Astrocyte of the cerebellum (primary cell): ENCODE measurements at regions not wholly inside any gene's neighbourhood (a gene's known extent, or its start where the extent isn't known, plus 50 kb on each side); places are given as distances from the start of the nearest gene placed in this dataset.

Source experiments
- DNase-seq: peaks from one replicate; pipeline ENCODE4 v3.0.0-alpha.2; 2011; ENCODE audit warnings: low read depth
- H3K4me3 ChIP-seq: 2 replicates; pipeline ENCODE4 v1.5.1; 2011; ENCODE audit warnings: mild to moderate bottlenecking, low read depth, low read length, moderate library complexity
- in situ Hi-C: cut with HindIII; loops from 2 replicates; pipeline ENCODE4 v1.10.0; 2017; ENCODE audit warnings: low sequenced_read_pairs
- TF ChIP-seq, protein P1 (sequence below): IDR thresholded peaks from 2 replicates; pipeline ENCODE4 v1.5.1; 2012; ENCODE audit warnings: low read length, low read depth, moderate library complexity, mild to moderate bottlenecking; ENCODE audit errors: missing control alignments

- no peak overlapping the region for H3K4me3 ChIP-seq
- no peak for DNase-seq
- TF ChIP-seq, protein P1, sequence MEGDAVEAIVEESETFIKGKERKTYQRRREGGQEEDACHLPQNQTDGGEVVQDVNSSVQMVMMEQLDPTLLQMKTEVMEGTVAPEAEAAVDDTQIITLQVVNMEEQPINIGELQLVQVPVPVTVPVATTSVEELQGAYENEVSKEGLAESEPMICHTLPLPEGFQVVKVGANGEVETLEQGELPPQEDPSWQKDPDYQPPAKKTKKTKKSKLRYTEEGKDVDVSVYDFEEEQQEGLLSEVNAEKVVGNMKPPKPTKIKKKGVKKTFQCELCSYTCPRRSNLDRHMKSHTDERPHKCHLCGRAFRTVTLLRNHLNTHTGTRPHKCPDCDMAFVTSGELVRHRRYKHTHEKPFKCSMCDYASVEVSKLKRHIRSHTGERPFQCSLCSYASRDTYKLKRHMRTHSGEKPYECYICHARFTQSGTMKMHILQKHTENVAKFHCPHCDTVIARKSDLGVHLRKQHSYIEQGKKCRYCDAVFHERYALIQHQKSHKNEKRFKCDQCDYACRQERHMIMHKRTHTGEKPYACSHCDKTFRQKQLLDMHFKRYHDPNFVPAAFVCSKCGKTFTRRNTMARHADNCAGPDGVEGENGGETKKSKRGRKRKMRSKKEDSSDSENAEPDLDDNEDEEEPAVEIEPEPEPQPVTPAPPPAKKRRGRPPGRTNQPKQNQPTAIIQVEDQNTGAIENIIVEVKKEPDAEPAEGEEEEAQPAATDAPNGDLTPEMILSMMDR, result no peak
- in situ Hi-C loops, result no loop called here
Observed at GRCh38 chr11:105448703-105449079, 161.2 kb upstream of the GRIA4 start.

DNA sequence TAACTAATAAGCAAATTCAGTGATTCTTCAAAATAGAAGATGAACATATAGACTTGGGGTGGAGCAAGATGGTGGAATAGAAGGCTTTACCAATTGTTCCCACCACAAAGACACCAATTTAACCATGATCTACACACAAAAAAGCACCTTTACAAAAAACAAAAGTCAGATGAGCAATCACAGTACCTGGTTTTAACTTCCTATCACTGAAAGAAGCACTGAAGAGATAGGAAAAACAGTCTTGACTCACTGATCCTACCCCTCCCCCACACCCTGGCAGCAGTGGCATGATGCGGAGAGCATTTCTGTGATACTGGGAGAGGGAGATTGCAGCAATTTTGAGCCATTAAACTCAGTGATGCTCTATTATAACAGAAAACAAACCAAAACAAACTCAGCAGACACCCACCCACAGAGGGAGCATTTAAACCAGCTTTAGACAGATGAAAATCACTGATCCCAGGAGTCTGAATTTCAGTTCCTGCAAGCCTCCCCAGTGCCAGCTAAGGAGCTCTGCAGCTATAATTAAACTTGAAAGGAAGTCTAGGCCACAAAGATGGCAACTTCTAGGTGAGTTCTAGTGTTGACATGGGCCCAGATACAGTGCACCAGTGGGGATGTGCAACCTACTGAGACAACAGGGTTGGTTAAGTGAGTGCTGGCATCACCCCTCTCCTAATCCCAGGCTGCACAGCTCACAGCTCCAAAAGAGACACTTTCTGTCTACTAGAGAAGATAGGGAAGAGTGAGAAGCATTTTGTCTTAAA lies 161.8 kb upstream of the GRIA4 start:
- H3K4me3 ChIP-seq, result no peak overlapping the region
- TF ChIP-seq, protein P1, result no peak
- DNase-seq, result no peak
- in situ Hi-C loops, result no loop called here

- no peak overlapping the region for H3K4me3 ChIP-seq
- no peak for DNase-seq
- TF ChIP-seq, protein P1, result no peak
- in situ Hi-C loops, result no loop called here
Observed at GRCh38 chr11:105443623-105444022, 166.2 kb upstream of the GRIA4 start.

GRCh38 chr11:105432241-105432995 lies 177.5 kb upstream of the GRIA4 start:
- in situ Hi-C loops, result no loop called here
- no peak overlapping the region for H3K4me3 ChIP-seq
- DNase-seq, result no peak
- TF ChIP-seq, protein P1, result no peak

DNA sequence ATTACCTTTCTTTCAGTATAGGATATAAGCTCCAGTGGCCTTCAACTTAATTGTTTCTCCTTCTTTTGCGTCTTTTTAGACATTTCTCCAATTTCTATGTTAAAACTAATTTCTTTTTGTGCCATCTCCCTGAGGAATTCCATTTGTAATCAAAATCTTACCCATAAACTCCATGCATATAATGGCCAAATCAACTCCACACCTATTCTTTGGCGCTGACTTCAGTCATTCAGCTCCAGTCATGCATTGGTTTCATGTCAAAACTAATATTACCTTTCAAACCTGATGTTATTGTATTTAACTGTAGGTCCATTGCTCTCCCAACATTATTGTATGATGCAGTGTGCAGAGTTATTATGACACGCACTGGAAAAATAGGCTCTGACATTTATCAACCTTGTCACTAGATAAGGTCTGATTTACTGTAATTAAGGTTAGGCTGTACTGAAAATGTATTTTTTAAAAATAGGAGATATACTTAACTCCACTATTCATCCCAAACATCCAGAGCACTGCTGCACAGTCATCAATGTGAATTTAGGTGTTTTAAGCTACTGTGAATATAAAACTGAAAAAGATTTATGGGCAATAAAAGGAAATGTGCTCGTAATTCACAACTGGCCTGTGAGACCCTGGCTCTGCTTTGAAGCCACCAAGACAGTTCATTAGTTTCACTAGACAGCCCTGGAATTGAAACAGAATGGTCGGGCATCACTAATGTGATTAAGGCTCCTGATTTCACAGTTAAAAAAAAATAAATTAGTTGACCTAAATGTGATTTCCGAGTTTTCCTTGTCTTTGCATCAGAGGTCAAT lies 180.6 kb upstream of the GRIA4 start:
- no peak overlapping the region for H3K4me3 ChIP-seq
- no peak for DNase-seq
- in situ Hi-C loops, result no loop called here
- TF ChIP-seq, protein P1, result no peak

DNA sequence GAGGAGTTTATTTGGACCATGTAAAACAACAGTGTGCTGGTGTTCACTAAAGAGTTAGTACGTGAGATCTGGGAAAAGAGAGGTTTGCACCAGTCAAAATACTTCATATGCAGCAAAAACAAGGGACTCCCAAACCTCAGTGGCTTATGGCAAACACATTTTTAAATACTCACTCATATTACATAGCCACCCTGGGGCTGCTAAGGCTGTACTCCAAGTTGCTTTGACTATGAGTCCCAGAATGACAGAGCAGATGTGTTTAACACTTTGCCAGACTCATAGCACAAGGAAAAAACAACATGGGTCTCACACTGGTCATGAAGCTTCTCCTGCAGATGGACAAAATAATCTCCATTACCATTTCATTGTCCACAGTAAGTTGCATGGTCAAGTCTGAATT lies 202.8 kb upstream of the GRIA4 start:
- in situ Hi-C loops, result no loop called here
- TF ChIP-seq, protein P1, result no peak
- no peak for DNase-seq
- H3K4me3 ChIP-seq, result no peak overlapping the region
